ENCODE measurements at regions not wholly inside any gene's neighbourhood (a gene's known extent, or its start where the extent isn't known, plus 50 kb on each side); places are given as distances from the start of the nearest gene placed in this dataset.

- H3K27ac ChIP-seq (ENCODE audit: low read depth, low read length) = no peak overlapping the region
- H3K9ac ChIP-seq (ENCODE audit: low read length in 5 of 5) = no peak overlapping the region
- no peaks in the 10 kb centered on the region for H3K4me1 ChIP-seq (ENCODE audit: control insufficient read depth in 5 of 5, insufficient read depth in 5 of 5, low read length in 5 of 5)
- no peaks in the 10 kb centered on the region for H3K27me3 ChIP-seq (ENCODE audit: control insufficient read depth in 5 of 5, insufficient read depth in 4 of 5, low read length in 5 of 5)
- no peaks in the 10 kb centered on the region for H3K36me3 ChIP-seq (ENCODE audit: control insufficient read depth in 5 of 5, insufficient read depth in 5 of 5, low read length in 5 of 5)
- H3K9me3 ChIP-seq (ENCODE audit: control insufficient read depth in 5 of 5, low read length in 5 of 5) = no peaks in the 10 kb centered on the region
- H3K4me3 ChIP-seq (ENCODE audit: low read depth in 1 of 5, low read length in 5 of 5) = no peak overlapping the region
Measured at GRCh38 chr1:79588719-79589118, 582.2 kb upstream of the ADGRL4 start.

DNA sequence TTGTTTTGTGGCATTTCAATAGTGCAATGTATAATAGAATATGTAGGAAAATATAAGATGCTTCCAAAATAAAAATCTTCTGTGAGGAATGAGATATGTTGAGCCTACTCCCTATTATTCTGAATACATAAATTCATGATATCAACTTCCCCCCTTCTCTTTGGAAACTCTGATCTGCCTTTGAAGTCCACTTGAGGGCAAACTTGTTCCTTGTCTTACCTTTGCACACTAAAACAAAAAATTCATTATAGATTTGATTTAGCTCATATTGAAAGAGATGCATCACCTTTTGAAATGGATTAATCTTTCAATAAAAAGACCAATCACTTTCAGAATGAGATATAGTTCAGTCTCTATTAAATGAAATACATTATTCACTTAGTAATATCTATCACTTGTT lies 580.7 kb upstream of the ADGRL4 start:
- no peaks in the 10 kb centered on the region for H3K27me3 ChIP-seq (ENCODE audit: control insufficient read depth in 5 of 5, insufficient read depth in 4 of 5, low read length in 5 of 5)
- H3K9ac ChIP-seq (ENCODE audit: low read length in 5 of 5) = no peak overlapping the region
- no peaks in the 10 kb centered on the region for H3K9me3 ChIP-seq (ENCODE audit: control insufficient read depth in 5 of 5, low read length in 5 of 5)
- H3K27ac ChIP-seq (ENCODE audit: low read depth, low read length) = no peak overlapping the region
- H3K4me1 ChIP-seq (ENCODE audit: control insufficient read depth in 5 of 5, insufficient read depth in 5 of 5, low read length in 5 of 5) = no peaks in the 10 kb centered on the region
- H3K4me3 ChIP-seq (ENCODE audit: low read depth in 1 of 5, low read length in 5 of 5) = no peak overlapping the region
- H3K36me3 ChIP-seq (ENCODE audit: control insufficient read depth in 5 of 5, insufficient read depth in 5 of 5, low read length in 5 of 5) = no peaks in the 10 kb centered on the region

DNA sequence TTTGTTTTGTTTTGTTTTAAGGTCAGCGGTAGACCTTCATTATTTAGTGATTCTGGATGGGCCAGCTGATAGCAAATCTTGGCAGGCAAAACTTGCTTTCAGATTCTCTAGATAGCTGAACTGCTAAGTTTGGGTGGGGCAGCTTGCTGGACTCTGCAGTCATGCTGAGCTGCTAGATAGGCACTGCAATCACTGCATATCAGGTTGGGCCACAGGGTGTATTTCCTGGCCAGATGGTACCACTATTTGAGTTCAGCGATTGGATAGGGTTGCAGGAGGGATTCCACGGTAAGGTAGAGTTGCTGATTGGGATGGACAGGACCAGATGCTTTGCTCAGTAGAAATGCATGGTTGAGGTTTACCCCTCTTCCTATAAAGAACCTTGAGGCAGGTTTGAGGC lies 579.3 kb upstream of the ADGRL4 start:
- Histone ChIP-seq H3K36me3 (ENCODE audit: control insufficient read depth in 5 of 5, insufficient read depth in 5 of 5, low read length in 5 of 5) (no peaks in the 10 kb centered on the region), H3K27me3 (ENCODE audit: control insufficient read depth in 5 of 5, insufficient read depth in 4 of 5, low read length in 5 of 5) (no peaks in the 10 kb centered on the region), H3K9me3 (ENCODE audit: control insufficient read depth in 5 of 5, low read length in 5 of 5) (no peaks in the 10 kb centered on the region), H3K4me3 (ENCODE audit: low read depth in 1 of 5, low read length in 5 of 5) (no peak overlapping the region), H3K4me1 (ENCODE audit: control insufficient read depth in 5 of 5, insufficient read depth in 5 of 5, low read length in 5 of 5) (no peaks in the 10 kb centered on the region), H3K9ac (ENCODE audit: low read length in 5 of 5) (no peak overlapping the region), H3K27ac (ENCODE audit: low read depth, low read length) (no peak overlapping the region)

DNA sequence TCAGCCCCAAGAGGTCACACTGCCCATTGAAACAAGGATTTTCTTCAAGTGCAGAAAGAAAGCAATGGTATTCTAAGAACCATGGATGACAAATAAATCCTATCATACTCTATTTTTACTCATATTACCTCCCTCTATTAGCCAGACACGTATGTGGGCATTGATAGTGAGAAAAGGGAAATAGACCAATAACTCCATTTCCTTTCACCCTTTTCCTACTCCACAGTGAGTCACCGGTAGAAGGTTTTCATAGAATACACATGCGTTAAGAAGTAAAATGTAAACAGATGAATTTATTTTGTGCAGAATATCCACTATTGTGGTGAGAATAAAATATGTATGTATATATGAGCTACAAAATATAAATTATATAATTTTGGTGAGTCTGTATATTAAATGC lies 568.9 kb upstream of the ADGRL4 start:
- H3K4me1 ChIP-seq (ENCODE audit: control insufficient read depth in 5 of 5, insufficient read depth in 5 of 5, low read length in 5 of 5) = no peaks in the 10 kb centered on the region
- no peaks in the 10 kb centered on the region for H3K36me3 ChIP-seq (ENCODE audit: control insufficient read depth in 5 of 5, insufficient read depth in 5 of 5, low read length in 5 of 5)
- no peak overlapping the region for H3K4me3 ChIP-seq (ENCODE audit: low read depth in 1 of 5, low read length in 5 of 5)
- no peak overlapping the region for H3K9ac ChIP-seq (ENCODE audit: low read length in 5 of 5)
- H3K9me3 ChIP-seq (ENCODE audit: control insufficient read depth in 5 of 5, low read length in 5 of 5) = no peaks in the 10 kb centered on the region
- no peaks in the 10 kb centered on the region for H3K27me3 ChIP-seq (ENCODE audit: control insufficient read depth in 5 of 5, insufficient read depth in 4 of 5, low read length in 5 of 5)
- H3K27ac ChIP-seq (ENCODE audit: low read depth, low read length) = no peak overlapping the region

- H3K36me3 ChIP-seq (ENCODE audit: control insufficient read depth in 5 of 5, insufficient read depth in 5 of 5, low read length in 5 of 5) = no peaks in the 10 kb centered on the region
- no peaks in the 10 kb centered on the region for H3K27me3 ChIP-seq (ENCODE audit: control insufficient read depth in 5 of 5, insufficient read depth in 4 of 5, low read length in 5 of 5)
- no peak overlapping the region for H3K9ac ChIP-seq (ENCODE audit: low read length in 5 of 5)
- H3K27ac ChIP-seq (ENCODE audit: low read depth, low read length) = no peak overlapping the region
- H3K4me3 ChIP-seq (ENCODE audit: low read depth in 1 of 5, low read length in 5 of 5) = no peak overlapping the region
- no peaks in the 10 kb centered on the region for H3K9me3 ChIP-seq (ENCODE audit: control insufficient read depth in 5 of 5, low read length in 5 of 5)
- no peaks in the 10 kb centered on the region for H3K4me1 ChIP-seq (ENCODE audit: control insufficient read depth in 5 of 5, insufficient read depth in 5 of 5, low read length in 5 of 5)
Measured at GRCh38 chr1:79568411-79568810, 561.9 kb upstream of the ADGRL4 start.

DNA sequence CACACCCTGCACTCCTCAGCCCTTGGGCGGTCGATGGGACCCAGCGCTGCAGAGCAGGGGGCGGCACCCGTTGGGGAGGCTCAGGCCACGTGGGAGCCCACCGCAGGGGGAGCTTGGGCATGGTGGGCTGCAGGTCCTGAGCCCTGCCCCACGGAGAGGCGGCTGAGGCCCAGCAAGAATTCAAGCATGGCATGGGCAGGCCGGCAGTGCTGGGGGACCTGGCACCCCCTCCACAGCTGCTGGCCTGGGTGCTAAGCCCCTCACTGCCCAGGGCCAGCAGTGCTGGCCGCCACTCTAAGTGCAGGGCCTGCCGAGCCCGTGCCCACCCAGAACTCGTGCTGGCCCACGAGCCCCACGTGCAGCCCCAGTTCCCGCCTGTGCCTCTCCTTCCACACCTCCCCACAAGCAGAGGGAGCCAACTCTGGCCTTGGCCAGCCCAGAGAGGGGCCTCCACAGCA lies 555.0 kb upstream of the ADGRL4 start:
- Histone ChIP-seq H3K27ac (ENCODE audit: low read depth, low read length) (no peak overlapping the region), H3K27me3 (ENCODE audit: control insufficient read depth in 5 of 5, insufficient read depth in 4 of 5, low read length in 5 of 5) (no peaks in the 10 kb centered on the region), H3K4me1 (ENCODE audit: control insufficient read depth in 5 of 5, insufficient read depth in 5 of 5, low read length in 5 of 5) (no peaks in the 10 kb centered on the region), H3K9ac (ENCODE audit: low read length in 5 of 5) (no peak overlapping the region), H3K4me3 (ENCODE audit: low read depth in 1 of 5, low read length in 5 of 5) (no peak overlapping the region), H3K36me3 (ENCODE audit: control insufficient read depth in 5 of 5, insufficient read depth in 5 of 5, low read length in 5 of 5) (no peaks in the 10 kb centered on the region), H3K9me3 (ENCODE audit: control insufficient read depth in 5 of 5, low read length in 5 of 5) (peaks cover 0 to 12% (median 0%) of the 10 kb centered on the region in 5 donors)

DNA sequence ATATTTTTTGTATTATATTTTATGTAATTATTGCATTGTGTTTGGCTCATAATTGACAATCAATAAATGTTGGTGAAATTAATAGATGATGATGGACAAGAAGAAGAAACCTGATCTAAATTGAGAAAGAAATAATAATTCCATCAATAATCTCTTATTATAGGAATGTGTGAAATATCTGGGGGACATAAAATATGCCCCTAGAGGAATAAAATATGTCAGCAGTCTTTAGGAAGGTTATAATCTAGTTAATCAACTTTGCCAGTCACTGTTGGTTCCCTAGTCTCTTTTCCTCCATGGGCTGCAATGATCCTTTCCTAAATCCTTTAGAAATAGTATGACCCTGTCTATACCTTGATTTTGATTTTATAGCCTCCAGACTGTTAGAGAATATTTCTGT lies 549.7 kb upstream of the ADGRL4 start:
- Histone ChIP-seq H3K27me3 (ENCODE audit: control insufficient read depth in 5 of 5, insufficient read depth in 4 of 5, low read length in 5 of 5) (no peaks in the 10 kb centered on the region), H3K36me3 (ENCODE audit: control insufficient read depth in 5 of 5, insufficient read depth in 5 of 5, low read length in 5 of 5) (no peaks in the 10 kb centered on the region), H3K9ac (ENCODE audit: low read length in 5 of 5) (no peak overlapping the region), H3K4me1 (ENCODE audit: control insufficient read depth in 5 of 5, insufficient read depth in 5 of 5, low read length in 5 of 5) (no peaks in the 10 kb centered on the region), H3K27ac (ENCODE audit: low read depth, low read length) (no peak overlapping the region), H3K4me3 (ENCODE audit: low read depth in 1 of 5, low read length in 5 of 5) (no peak overlapping the region), H3K9me3 (ENCODE audit: control insufficient read depth in 5 of 5, low read length in 5 of 5) (peaks cover 0 to 12% (median 0%) of the 10 kb centered on the region in 5 donors)

GRCh38 chr1:79554688-79555087 lies 548.2 kb upstream of the ADGRL4 start:
- Histone ChIP-seq H3K4me3 (ENCODE audit: low read depth in 1 of 5, low read length in 5 of 5) (no peak overlapping the region), H3K27me3 (ENCODE audit: control insufficient read depth in 5 of 5, insufficient read depth in 4 of 5, low read length in 5 of 5) (no peaks in the 10 kb centered on the region), H3K4me1 (ENCODE audit: control insufficient read depth in 5 of 5, insufficient read depth in 5 of 5, low read length in 5 of 5) (no peaks in the 10 kb centered on the region), H3K27ac (ENCODE audit: low read depth, low read length) (no peak overlapping the region), H3K9ac (ENCODE audit: low read length in 5 of 5) (no peak overlapping the region), H3K9me3 (ENCODE audit: control insufficient read depth in 5 of 5, low read length in 5 of 5) (peaks cover 0 to 7% (median 0%) of the 10 kb centered on the region in 5 donors), H3K36me3 (ENCODE audit: control insufficient read depth in 5 of 5, insufficient read depth in 5 of 5, low read length in 5 of 5) (no peaks in the 10 kb centered on the region)

DNA sequence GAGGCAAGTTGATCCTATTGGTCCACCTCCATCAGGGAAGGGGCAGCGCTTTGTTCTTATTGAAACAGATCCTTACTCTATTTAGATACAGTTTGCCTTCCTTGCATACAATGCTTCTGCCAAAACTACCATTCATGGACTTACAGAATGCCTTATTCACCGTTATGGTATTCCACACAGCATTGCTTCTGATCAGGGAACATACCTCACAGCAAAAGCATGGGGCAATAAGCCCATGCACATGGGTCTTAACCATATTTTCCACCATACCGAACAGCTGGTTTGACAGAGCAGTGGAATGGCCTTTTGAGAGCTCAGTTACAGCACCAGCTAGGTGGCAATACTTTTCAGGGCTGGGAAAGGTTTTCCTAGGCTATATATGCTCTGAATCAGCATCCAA lies 544.8 kb upstream of the ADGRL4 start:
- no peak overlapping the region for H3K4me3 ChIP-seq (ENCODE audit: low read depth in 1 of 5, low read length in 5 of 5)
- H3K27me3 ChIP-seq (ENCODE audit: control insufficient read depth in 5 of 5, insufficient read depth in 4 of 5, low read length in 5 of 5) = no peaks in the 10 kb centered on the region
- no peaks in the 10 kb centered on the region for H3K9me3 ChIP-seq (ENCODE audit: control insufficient read depth in 5 of 5, low read length in 5 of 5)
- H3K36me3 ChIP-seq (ENCODE audit: control insufficient read depth in 5 of 5, insufficient read depth in 5 of 5, low read length in 5 of 5) = no peaks in the 10 kb centered on the region
- no peaks in the 10 kb centered on the region for H3K4me1 ChIP-seq (ENCODE audit: control insufficient read depth in 5 of 5, insufficient read depth in 5 of 5, low read length in 5 of 5)
- H3K27ac ChIP-seq (ENCODE audit: low read depth, low read length) = no peak overlapping the region
- H3K9ac ChIP-seq (ENCODE audit: low read length in 5 of 5) = no peak overlapping the region

- no peaks in the 10 kb centered on the region for H3K9me3 ChIP-seq (ENCODE audit: control insufficient read depth in 5 of 5, low read length in 5 of 5)
- H3K27me3 ChIP-seq (ENCODE audit: control insufficient read depth in 5 of 5, insufficient read depth in 4 of 5, low read length in 5 of 5) = no peaks in the 10 kb centered on the region
- no peak overlapping the region for H3K27ac ChIP-seq (ENCODE audit: low read depth, low read length)
- no peak overlapping the region for H3K9ac ChIP-seq (ENCODE audit: low read length in 5 of 5)
- H3K4me3 ChIP-seq (ENCODE audit: low read depth in 1 of 5, low read length in 5 of 5) = no peak overlapping the region
- H3K4me1 ChIP-seq (ENCODE audit: control insufficient read depth in 5 of 5, insufficient read depth in 5 of 5, low read length in 5 of 5) = no peaks in the 10 kb centered on the region
- no peaks in the 10 kb centered on the region for H3K36me3 ChIP-seq (ENCODE audit: control insufficient read depth in 5 of 5, insufficient read depth in 5 of 5, low read length in 5 of 5)
Measured at GRCh38 chr1:79550402-79550801, 543.9 kb upstream of the ADGRL4 start.

GRCh38 chr1:79549201-79549600 lies 542.7 kb upstream of the ADGRL4 start:
- H3K36me3 ChIP-seq (ENCODE audit: control insufficient read depth in 5 of 5, insufficient read depth in 5 of 5, low read length in 5 of 5) = no peaks in the 10 kb centered on the region
- H3K27me3 ChIP-seq (ENCODE audit: control insufficient read depth in 5 of 5, insufficient read depth in 4 of 5, low read length in 5 of 5) = no peaks in the 10 kb centered on the region
- H3K4me3 ChIP-seq (ENCODE audit: low read depth in 1 of 5, low read length in 5 of 5) = no peak overlapping the region
- H3K9ac ChIP-seq (ENCODE audit: low read length in 5 of 5) = no peak overlapping the region
- H3K27ac ChIP-seq (ENCODE audit: low read depth, low read length) = no peak overlapping the region
- no peaks in the 10 kb centered on the region for H3K9me3 ChIP-seq (ENCODE audit: control insufficient read depth in 5 of 5, low read length in 5 of 5)
- no peaks in the 10 kb centered on the region for H3K4me1 ChIP-seq (ENCODE audit: control insufficient read depth in 5 of 5, insufficient read depth in 5 of 5, low read length in 5 of 5)
